Esophagus squamous epithelium (tissue), 4 donors: ENCODE measurements at regions not wholly inside any gene's neighbourhood (a gene's known extent, or its start where the extent isn't known, plus 50 kb on each side); places are given as distances from the start of the nearest gene placed in this dataset.

ENCODE experiments used
- POLR2A ChIP-seq, 4 donors: fragments of 450-650 bp; IDR thresholded peaks; one replicate each; pipeline ENCODE4 v1.6.1; 2017; ENCODE audit warnings: antibody characterized with exemption in 4 of 4, mild to moderate bottlenecking in 4 of 4, moderate library complexity in 3 of 4
- TF ChIP-seq, protein P1 (sequence below), 6 experiments: fragments of 450-650 bp in 4 of 6; fragments of 200-600 bp in 2 of 6; sonication (generic) in 2 of 6; IDR thresholded peaks; one replicate each; pipeline ENCODE4 v1.5.1; 2016 to 2019; ENCODE audit warnings: antibody characterized with exemption in 6 of 6, mild to moderate bottlenecking in 4 of 6, moderate library complexity in 4 of 6

GRCh38 chr10:45513551-45513950 is 139.5 kb downstream of the ALOX5 start:
- TF ChIP-seq, protein P1, sequence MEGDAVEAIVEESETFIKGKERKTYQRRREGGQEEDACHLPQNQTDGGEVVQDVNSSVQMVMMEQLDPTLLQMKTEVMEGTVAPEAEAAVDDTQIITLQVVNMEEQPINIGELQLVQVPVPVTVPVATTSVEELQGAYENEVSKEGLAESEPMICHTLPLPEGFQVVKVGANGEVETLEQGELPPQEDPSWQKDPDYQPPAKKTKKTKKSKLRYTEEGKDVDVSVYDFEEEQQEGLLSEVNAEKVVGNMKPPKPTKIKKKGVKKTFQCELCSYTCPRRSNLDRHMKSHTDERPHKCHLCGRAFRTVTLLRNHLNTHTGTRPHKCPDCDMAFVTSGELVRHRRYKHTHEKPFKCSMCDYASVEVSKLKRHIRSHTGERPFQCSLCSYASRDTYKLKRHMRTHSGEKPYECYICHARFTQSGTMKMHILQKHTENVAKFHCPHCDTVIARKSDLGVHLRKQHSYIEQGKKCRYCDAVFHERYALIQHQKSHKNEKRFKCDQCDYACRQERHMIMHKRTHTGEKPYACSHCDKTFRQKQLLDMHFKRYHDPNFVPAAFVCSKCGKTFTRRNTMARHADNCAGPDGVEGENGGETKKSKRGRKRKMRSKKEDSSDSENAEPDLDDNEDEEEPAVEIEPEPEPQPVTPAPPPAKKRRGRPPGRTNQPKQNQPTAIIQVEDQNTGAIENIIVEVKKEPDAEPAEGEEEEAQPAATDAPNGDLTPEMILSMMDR (IDR thresholded peaks at IDR 0.05), result no peak
- no peak for TF ChIP-seq POLR2A (IDR thresholded peaks at IDR 0.05)
